T-helper 1 cell treated with Interleukin-12 subunit alpha and Interleukin-12 subunit beta and Interleukin-4 antibody, amounts not matched to agents 30 ng/mL and 1 ng/mL, for 36 hours (primary cell): ENCODE measurements at regions not wholly inside any gene's neighbourhood (a gene's known extent, or its start where the extent isn't known, plus 50 kb on each side); places are given as distances from the start of the nearest gene placed in this dataset.
"Not testable (repeated sequence)": the region's sequence is repeated elsewhere in the genome, so short reads cannot be mapped to it uniquely, and the experiment has no call there.

Experiments used
- intact Hi-C: fragments of 100-400 bp; cut with micrococcal nuclease; formaldehyde crosslinking; loops from one replicate; pipeline ENCODE4 v1.15.1; 2024

- intact Hi-C loops: no loop called here
These were observed 122.1 kb upstream of the PLAAT1 start for GRCh38 chr3:193118907-193119306.

GRCh38 chr3:193119926-193120325 is 121.1 kb upstream of the PLAAT1 start:
- intact Hi-C loops: no loop called here

DNA sequence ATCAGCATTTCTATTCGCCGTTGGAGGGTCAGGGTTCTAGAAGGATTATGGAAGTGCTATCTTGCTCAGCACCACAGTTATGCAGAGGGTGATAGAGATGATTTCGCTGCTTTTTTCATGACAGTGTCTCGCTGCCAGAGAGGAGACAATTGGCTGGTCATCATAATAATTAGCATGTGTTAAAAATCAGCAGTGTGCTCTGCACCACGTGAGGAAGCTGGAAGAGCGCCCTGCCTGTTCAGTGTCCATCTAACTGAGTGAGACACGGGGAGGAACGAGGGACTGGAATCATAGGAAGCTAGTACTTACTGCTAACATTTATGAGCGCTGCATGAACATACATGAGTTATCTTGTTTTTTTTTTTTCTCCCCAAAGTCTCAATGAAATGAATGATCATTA is 116.2 kb upstream of the PLAAT1 start:
- intact Hi-C loops: no loop called here

GRCh38 chr3:193129607-193130006 is 111.4 kb upstream of the PLAAT1 start:
- intact Hi-C loops: no loop called here

GRCh38 chr3:193130576-193130975 is 110.4 kb upstream of the PLAAT1 start:
- intact Hi-C loops: no loop called here

DNA sequence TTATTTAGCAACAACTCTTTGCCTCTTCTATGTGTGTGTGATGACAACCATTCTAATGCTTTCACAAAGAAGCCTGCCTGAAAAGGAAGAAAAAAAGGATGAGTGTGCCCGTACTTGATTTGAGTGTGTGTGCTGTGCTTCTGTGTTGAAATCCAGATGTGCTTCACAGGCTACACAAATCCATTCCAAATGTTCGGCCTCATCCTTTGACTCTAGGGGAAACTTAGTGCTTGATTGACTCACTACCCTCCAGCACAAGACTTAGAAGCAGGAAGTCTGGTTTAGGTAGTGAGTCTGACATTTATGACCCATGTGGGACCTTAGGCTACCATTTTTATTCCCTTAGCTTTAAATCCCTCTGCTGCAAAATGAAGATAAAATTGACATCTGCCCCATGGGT is 108.8 kb upstream of the PLAAT1 start:
- intact Hi-C loops: no loop called here

GRCh38 chr3:193132964-193133363 is 108.1 kb upstream of the PLAAT1 start:
- intact Hi-C loops: no loop called here

DNA sequence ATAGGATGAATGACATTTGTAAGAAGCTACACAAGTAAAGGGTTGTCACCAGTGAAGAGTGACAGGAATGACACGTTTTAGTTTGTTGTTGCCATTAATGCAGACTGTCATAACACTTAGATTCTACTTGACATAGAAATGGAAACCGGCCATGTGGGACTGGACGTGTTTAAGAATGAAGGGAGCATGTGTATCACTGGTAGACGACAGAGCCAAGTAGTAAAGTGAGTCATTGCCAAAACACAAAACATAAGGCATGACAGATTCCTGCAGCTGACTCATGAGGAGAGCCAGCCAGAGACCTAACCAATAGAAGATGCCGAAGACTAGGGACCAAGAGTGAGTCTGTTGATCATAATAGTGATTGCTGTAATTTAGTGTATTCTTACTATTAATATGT is 106.2 kb upstream of the PLAAT1 start:
- intact Hi-C loops: no loop called here

GRCh38 chr3:193140381-193140780 is 100.6 kb upstream of the PLAAT1 start:
- intact Hi-C loops: no loop called here

GRCh38 chr3:193145248-193145647 is 95.8 kb upstream of the PLAAT1 start:
- intact Hi-C loops: no loop called here

- intact Hi-C loops: no loop called here
These were observed 92.1 kb upstream of the PLAAT1 start for GRCh38 chr3:193148688-193149473.

DNA sequence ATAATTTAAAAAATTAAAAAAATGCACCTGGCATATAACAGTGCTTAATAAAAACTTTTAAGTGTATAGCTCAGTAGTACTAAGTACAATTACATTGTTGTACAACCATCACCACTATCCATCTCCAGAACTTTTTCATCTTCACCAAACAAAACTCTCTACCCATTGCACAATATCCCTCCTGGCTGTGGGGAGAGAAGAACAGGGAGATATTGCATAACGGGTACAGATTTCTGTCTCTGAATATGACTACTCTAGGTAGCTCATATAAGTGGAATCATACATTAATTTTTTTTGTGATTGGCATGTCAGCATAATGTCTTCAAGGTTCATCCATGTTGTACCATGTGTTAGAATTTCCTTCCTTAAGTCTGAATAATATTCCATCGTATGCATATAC is 91.0 kb upstream of the PLAAT1 start:
- intact Hi-C loops: no loop called here

DNA sequence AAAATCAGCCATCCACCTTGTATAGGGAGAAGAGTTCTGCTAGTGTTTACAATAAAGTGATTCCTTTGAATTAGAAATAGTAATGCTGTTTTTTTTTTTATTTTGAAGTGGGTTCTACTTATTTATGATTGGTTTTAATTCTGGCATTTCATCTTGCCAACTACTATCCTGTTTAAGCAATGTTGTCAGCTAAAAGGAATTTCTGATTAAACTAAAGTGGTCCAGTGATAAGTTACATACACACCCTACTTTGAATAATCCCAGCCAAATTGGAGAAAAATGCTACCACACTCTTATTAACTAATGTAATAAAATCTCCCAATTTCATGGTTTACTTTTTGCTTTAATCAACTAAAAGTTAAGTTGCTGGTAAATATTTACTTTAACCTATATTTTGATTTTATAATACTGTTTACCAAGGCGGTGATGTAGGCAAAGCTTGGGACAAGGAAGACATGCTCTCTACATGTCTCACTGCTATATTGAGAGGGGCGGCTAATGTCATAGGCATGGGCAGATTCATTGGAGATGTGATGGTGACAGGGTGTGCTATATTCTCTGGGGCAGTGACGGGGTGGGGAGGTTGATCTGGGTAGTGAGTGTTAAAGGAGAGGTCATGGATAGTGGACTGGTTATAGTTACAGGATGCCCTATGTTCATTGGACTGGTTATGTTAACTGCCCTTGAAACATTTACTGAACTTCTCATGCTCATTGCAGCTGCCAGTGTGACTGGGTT is 85.8 kb upstream of the PLAAT1 start:
- intact Hi-C loops: not testable (repeated sequence)

DNA sequence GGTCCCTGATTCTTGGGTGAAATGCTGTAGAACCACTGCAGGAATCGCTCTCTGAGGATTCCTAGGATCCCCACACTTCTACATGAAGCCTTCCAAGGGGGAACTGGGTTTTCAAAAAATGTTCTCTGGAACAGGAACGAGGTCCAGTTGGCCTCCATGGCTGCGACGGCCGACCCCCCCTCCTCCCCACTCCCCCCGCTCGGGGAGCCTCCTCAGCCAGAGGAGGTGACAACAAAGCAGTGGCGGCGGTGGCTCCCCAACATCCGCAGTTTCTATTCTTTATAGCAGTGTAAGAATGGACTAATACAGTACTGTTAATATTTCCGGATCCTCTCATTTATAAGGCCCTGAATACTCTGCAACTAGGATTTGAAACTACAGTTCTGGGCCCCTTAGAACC is 84.0 kb upstream of the PLAAT1 start:
- intact Hi-C loops: no loop called here

- intact Hi-C loops: no loop called here
These were observed 75.4 kb upstream of the PLAAT1 start for GRCh38 chr3:193165431-193166120.

GRCh38 chr3:193168931-193169330 is 72.1 kb upstream of the PLAAT1 start:
- intact Hi-C loops: no loop called here

DNA sequence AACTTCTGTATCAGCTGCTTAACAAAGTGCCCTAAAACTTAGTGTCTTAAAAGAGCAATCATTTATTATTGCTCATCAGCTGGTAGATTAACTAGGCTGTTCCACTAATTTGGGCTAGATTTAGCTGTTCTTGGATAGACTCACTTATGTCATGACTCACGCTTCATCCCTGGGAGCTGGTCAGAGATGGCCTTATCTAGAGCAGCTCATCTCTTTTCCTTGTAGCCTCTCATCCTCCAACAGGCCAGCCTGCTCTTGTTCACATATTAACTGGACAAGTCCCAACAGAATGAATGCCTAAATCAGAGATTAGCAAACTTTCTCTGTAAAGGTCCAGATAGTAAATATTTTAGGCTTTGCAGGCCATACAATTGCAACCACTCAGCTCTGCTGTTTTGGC is 66.9 kb upstream of the PLAAT1 start:
- intact Hi-C loops: no loop called here

GRCh38 chr3:193179332-193180012 is 61.5 kb upstream of the PLAAT1 start:
- intact Hi-C loops: not testable (repeated sequence)

DNA sequence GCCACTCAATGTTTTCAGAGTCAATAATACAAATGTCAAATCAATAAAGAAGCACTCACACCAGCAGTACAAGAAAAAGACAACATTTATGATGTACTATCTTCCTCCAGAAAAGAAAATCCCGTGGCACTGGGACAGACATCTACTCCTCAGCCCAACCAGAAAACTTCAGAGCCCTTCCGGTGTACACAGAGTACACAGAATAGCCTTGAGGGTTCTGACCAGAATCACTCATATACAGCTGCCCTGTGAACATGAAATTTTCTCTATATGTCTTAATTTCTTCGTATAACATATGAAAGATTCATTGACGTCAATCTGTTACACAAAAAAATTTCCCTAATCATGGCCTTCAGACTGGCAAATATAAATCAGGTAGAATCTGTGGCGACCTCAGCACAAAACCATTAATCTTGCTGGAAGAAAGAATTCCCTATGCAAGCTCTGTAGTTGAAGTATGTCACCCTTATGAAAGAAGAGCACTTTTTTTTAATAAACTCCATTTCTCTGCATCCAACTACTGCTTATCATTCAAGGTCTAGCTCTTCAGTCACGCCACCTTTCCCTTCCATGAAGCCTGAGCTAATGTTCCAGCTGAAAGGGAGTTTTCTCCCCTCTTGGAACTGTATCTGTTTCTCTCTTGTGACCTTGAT is 53.8 kb upstream of the PLAAT1 start:
- intact Hi-C loops: no loop called here

DNA sequence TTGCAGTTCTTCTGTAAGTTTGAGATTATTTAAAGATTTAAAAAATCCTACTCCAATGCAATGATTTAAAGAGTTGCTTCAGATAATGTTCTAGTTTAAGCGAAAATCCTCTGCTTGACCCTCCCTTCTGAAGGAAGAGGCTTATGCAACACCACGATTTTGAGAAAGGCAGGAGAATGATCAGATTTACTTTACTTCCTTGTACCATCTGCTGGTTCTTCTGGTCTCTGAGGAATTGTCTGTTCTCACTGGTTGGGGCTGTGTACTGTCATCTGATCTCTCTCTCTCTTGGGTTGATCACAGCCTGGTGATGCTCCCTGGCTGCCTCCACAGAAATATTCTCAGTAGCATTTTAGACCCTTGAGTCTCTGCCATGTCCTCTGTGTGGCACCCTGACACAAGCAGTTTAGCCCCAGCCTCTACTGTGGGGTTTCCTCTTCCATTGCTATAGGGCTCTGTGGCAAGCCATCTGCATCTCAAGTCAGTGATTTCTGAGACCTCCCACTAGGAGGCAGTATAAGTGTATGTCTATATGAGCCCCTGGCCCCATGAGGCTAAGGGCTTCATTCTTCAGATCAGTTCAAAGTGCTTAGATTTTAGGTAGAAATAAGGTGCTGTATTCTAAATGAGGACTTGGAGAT is 50.8 kb upstream of the PLAAT1 start:
- intact Hi-C loops: loop anchor here (1.0 to 5.0 kb wide), 2 partner anchors 382 to 1132 kb away; no protein-coding TSS in a partner anchor
